ENCODE measurements at regions not wholly inside any gene's neighbourhood (a gene's known extent, or its start where the extent isn't known, plus 50 kb on each side); places are given as distances from the start of the nearest gene placed in this dataset.
"Not testable (repeated sequence)": the region's sequence is repeated elsewhere in the genome, so short reads cannot be mapped to it uniquely, and the experiment has no call there.

DNA sequence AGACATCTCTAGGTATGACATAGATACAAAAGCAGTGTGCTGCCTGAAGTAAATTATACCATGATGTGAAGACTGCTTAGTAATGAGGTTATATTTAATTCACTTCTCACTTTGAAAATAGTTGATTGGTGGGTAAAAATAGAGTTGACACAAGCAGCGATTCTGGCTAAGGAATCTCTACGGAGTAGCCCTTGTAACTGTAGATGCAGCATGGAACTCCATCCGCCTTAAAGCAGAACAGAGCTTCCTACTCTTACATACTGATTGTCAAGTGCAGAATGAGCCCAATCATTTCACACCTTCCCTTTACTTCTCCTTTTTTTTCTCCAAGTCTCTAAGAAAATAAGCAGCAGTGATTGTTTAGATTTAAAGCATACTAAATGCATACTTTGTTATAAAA lies 1594.6 kb upstream of the SLC39A10 start:
- Histone ChIP-seq H3K27me3 (no peaks in the 10 kb centered on the region), H3K4me1 (no peaks in the 10 kb centered on the region), H3K9me3 (no peaks in the 10 kb centered on the region), H3K4me3 (no peak overlapping the region), H3K27ac (no peak overlapping the region), H3K36me3 (no peaks in the 10 kb centered on the region)
- DNase-seq, result no peak
- TF ChIP-seq, protein P1, sequence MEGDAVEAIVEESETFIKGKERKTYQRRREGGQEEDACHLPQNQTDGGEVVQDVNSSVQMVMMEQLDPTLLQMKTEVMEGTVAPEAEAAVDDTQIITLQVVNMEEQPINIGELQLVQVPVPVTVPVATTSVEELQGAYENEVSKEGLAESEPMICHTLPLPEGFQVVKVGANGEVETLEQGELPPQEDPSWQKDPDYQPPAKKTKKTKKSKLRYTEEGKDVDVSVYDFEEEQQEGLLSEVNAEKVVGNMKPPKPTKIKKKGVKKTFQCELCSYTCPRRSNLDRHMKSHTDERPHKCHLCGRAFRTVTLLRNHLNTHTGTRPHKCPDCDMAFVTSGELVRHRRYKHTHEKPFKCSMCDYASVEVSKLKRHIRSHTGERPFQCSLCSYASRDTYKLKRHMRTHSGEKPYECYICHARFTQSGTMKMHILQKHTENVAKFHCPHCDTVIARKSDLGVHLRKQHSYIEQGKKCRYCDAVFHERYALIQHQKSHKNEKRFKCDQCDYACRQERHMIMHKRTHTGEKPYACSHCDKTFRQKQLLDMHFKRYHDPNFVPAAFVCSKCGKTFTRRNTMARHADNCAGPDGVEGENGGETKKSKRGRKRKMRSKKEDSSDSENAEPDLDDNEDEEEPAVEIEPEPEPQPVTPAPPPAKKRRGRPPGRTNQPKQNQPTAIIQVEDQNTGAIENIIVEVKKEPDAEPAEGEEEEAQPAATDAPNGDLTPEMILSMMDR (IDR thresholded peaks at IDR 0.05), result no peak
- intact Hi-C loops (cut with DNase I; ENCODE audit: low total_unique reads), result no loop called here

DNA sequence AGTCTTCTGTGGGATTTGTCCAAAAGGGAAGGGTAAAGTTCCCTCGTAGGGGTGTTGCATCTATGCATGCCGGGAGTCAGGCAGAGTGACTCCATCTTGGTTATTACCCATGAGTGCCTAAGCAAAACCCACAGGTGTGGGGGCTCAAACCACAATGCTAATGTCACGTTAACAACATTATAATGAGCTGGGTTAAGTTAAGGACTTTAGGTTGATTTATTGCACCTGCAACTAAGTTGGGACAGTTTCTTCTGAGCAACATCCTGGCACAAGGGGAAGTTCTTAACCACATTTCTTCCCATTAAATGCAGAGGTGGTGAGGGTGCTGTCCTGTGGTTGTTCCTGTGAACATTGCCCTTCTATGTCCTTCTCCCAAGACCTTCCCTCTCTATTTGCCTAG lies 1596.8 kb upstream of the SLC39A10 start:
- no peaks in the 10 kb centered on the region for H3K27me3 ChIP-seq
- H3K36me3 ChIP-seq, result no peaks in the 10 kb centered on the region
- no peak overlapping the region for H3K4me3 ChIP-seq
- intact Hi-C loops (cut with DNase I; ENCODE audit: low total_unique reads), result no loop called here
- no peaks in the 10 kb centered on the region for H3K9me3 ChIP-seq
- no peaks in the 10 kb centered on the region for H3K4me1 ChIP-seq
- no peak overlapping the region for H3K27ac ChIP-seq
- no peak for DNase-seq
- TF ChIP-seq, protein P1 (IDR thresholded peaks at IDR 0.05), result no peak

DNA sequence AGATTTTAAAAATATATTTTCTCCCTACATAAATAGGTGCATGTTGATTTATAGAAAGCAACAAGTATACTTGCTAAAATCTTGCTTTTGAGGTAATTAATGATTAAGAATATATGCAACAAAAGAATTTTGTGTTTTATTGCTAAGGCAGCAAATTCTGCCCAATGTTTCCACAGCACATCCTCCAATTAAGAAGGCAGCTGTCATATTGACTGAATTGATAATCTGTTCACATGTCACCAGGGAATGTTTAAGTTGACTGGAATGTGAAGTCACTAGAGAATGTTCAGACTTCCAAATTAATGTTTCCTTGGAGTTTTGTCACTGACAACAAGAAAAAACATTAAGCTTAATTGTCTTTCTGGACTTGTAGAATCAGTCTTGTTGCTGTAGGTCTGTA lies 1602.7 kb upstream of the SLC39A10 start:
- no peak for DNase-seq
- TF ChIP-seq, protein P1 (IDR thresholded peaks at IDR 0.05), result no peak
- Histone ChIP-seq H3K4me3 (no peak overlapping the region), H3K27ac (no peak overlapping the region), H3K27me3 (no peaks in the 10 kb centered on the region), H3K9me3 (no peaks in the 10 kb centered on the region), H3K36me3 (no peaks in the 10 kb centered on the region), H3K4me1 (no peaks in the 10 kb centered on the region)
- intact Hi-C loops (cut with DNase I; ENCODE audit: low total_unique reads), result no loop called here

DNA sequence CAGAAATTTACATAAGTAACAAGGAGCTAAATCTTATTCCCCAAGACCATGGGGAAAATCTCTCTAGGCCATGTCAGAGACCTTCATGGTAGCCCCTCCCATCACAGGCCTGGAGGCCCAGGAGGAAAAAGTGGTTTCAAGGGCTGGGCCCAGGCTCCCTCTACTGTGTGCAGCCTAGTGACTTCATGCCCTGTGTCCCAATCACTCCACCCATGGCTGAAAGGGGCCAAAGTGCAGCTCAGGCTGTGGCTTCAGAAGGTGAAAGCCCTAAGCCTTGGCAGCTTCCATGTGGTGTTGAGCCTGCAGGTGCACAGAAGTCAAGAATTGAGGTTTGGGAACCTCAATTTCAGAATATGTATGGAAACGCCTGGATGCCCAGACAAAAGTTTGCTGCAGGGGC lies 1612.7 kb upstream of the SLC39A10 start:
- no peaks in the 10 kb centered on the region for H3K27me3 ChIP-seq
- no peak overlapping the region for H3K27ac ChIP-seq
- H3K9me3 ChIP-seq, result no peaks in the 10 kb centered on the region
- H3K4me1 ChIP-seq, result no peaks in the 10 kb centered on the region
- no peaks in the 10 kb centered on the region for H3K36me3 ChIP-seq
- DNase-seq, result no peak
- no peak overlapping the region for H3K4me3 ChIP-seq
- TF ChIP-seq, protein P1 (IDR thresholded peaks at IDR 0.05), result no peak
- intact Hi-C loops (cut with DNase I; ENCODE audit: low total_unique reads), result no loop called here

DNA sequence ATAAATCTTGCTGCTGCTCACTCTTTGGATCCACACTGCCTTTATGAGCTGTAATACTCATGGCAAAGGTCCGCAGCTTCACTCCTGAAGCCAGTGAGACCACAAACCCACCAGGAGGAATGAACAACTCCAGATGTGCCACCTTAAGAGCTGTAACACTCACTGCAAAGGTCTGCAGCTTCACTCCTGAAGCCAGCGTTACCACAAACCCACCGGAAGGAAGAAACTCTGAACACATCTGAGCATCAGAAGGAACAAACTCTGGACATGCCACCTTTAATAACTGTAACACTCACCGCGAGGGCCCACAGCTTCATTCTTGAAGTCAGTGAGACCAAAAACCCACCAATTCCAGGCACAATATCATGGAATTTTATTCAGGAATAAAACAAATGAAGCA lies 1635.9 kb upstream of the SLC39A10 start:
- H3K27ac ChIP-seq; DNase-seq; H3K27me3 ChIP-seq; intact Hi-C loops (cut with DNase I; ENCODE audit: low total_unique reads); H3K36me3 ChIP-seq; H3K4me3 ChIP-seq; H3K4me1 ChIP-seq; H3K9me3 ChIP-seq: not testable (repeated sequence)

DNA sequence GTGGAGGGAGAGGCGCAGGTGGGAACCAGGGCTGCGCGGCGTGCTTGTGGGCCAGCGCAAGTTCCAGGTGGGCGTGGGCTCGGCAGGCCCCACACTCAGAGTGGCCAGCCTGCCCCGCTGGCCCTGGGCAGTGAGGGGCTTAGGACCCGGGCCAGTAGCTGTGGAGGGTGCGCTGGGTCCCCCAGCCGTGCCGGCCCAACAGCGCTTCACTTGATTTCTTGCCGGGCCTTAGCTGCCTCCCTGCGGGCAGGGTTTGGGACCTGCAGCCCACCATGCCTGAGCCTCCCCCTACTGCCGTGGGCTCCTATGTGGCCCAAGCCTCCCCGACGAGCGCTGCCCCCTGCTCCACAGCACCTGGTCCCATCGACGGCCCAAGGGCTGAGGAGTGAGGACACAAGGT lies 1636.9 kb upstream of the SLC39A10 start:
- no peak overlapping the region for H3K4me3 ChIP-seq
- no peak overlapping the region for H3K27ac ChIP-seq
- no peaks in the 10 kb centered on the region for H3K36me3 ChIP-seq
- no peaks in the 10 kb centered on the region for H3K4me1 ChIP-seq
- no peaks in the 10 kb centered on the region for H3K9me3 ChIP-seq
- DNase-seq, result peak in 1 of 2 donors; percentile 60
- intact Hi-C loops (cut with DNase I; ENCODE audit: low total_unique reads), result no loop called here
- TF ChIP-seq, protein P1 (IDR thresholded peaks at IDR 0.05), result no peak
- no peaks in the 10 kb centered on the region for H3K27me3 ChIP-seq

Data from tibial artery (tissue), 4 donors.